Kasumi-1 (cell line): ENCODE measurements at regions not wholly inside any gene's neighbourhood (a gene's known extent, or its start where the extent isn't known, plus 50 kb on each side); places are given as distances from the start of the nearest gene placed in this dataset.
"Not testable (repeated sequence)": the region's sequence is repeated elsewhere in the genome, so short reads cannot be mapped to it uniquely, and the experiment has no call there.

ENCODE experiments used
- DNase-seq, 2 experiments: peaks; one replicate each; lab custom pipeline; 2025; lab: John Stamatoyannopoulos, UW

GRCh38 chr14:106599209-106599608 lies 1072.8 kb downstream of the TMEM121 start:
- DNase-seq, result no peak

DNA sequence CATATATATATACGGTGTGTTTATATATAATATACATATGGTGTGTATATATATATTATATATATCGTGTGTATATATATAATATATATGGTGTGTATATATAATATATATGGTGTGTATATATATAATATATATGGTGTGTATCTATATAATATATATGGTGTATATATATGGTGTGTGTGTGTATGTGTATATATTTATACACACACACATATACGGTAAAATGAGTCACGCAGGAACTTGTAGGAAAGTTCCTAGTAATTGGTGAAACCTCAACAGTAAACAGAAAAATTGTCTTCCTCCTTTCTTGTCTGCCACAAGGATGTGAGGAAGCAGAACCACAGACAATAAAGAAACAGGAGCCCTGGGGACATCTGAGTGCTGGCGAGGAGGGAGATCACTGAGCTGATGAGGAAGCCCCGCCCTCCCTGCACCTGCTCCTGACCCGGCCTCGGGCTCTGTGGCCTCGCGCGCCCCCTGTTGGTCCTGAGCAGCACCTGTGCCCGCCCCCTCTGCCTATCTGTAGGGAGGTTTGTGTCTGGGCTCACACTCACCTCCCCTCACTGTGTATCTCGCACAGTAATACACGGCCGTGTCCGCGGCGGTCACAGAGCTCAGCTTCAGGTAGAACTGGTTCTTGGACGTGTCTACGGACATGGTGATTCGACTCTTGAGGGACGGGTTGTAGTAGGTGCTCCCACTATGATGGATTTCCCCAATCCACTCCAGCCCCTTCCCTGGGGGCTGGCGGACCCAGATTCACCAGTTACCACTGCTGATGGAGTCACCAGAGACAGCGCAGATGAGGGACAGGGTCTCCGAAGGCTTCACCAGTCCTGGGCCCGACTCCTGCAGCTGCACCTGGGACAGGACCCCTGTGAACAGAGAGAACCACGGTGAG lies 1079.4 kb downstream of the TMEM121 start:
- DNase-seq, result peak; percentile 54 to 58

DNA sequence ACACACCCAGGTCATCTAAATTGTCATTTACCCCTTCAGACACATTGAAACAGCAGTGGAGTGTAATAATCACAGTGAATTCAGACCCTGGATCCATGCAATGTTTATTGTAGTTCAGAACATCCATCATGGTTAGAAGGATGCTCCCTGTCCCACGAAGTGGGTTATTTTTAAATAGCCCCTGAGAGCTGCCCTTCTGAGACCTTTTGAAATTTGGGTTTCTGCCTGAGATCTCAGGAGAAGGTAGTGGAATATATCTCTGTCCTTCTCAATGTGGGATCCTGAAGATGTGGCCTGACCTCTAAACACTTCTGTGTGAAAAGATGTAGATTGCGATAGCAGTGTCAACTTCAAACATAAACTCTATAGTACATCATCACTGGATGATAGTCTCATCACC lies 1080.6 kb downstream of the TMEM121 start:
- DNase-seq, result no peak

GRCh38 chr14:106610691-106611090 lies 1084.3 kb downstream of the TMEM121 start:
- no peak for DNase-seq

- no peak for DNase-seq
Observed at GRCh38 chr14:106613256-106613655, 1086.9 kb downstream of the TMEM121 start.

GRCh38 chr14:106618471-106618951 lies 1092.1 kb downstream of the TMEM121 start:
- not testable (repeated sequence) for DNase-seq

GRCh38 chr14:106619606-106620005 lies 1093.2 kb downstream of the TMEM121 start:
- DNase-seq, result no peak

- no peak for DNase-seq
Observed at GRCh38 chr14:106620368-106620767, 1094.0 kb downstream of the TMEM121 start.

DNA sequence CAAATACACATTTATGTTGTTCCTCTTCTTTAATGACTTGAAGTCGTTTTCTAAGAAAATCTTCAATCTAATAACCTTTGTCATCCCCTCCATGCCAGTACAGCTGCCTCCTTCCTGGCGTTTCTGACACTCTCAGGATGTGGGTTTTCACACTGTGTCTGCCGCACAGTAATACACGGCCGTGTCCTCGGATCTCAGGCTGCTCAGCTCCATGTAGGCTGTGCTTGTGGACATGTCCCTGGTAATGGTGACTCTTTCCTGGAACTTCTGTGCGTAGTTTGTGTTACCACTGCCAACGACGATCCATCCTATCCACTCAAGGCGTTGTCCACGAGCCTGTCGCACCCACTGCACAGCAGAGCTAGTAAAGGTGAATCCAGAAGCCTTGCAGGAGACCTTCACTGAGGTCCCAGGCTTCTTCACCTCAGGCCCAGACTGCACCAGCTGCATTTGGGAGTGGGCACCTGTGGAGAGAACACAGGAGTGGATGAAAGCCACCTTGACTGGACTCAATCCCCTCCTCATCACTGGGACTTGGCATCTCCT lies 1095.9 kb downstream of the TMEM121 start:
- no peak for DNase-seq

GRCh38 chr14:106625186-106625585 lies 1098.8 kb downstream of the TMEM121 start:
- peak; percentile 22 to 35 for DNase-seq

DNA sequence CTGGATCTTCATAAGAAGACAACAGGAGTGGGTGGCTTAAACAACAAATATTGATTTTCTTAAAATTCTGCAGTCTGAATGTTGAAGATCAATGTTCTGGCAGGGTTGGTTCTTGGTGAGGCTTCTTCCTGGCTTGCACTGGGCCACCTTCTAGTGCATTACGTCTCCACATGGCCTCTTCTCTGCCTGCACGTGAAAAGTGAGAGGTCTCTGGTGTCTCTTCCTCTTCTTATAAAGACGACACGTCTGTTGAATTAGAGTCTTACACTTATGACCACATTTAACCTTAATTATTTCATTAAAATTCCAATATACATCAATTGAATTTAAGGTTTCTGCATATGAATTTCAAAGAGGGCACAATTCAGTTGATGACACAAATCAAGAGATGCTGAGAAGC lies 1100.1 kb downstream of the TMEM121 start:
- DNase-seq, result not testable (repeated sequence)

GRCh38 chr14:106626942-106627588 lies 1100.7 kb downstream of the TMEM121 start:
- DNase-seq, result peak; percentile 57 to 60

- no peak for DNase-seq
Observed at GRCh38 chr14:106631879-106632278, 1105.5 kb downstream of the TMEM121 start.

DNA sequence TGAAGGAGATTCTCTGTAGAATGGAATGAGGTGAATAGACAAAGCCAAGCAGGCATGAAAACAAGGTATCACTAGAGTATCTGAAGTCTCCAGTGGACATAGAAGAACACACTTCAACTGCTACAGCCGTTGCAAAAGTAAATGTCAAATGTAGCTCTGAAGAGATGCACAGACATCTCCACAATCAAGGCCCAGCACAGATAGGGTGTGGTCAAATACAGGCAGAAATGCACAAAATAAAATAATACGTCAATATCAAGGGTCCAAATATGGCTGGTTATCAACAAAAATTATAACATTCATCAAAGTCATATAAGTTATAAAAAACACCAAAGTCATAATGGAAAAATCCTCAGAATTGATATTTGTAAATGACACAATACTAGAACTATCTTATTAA lies 1107.3 kb downstream of the TMEM121 start:
- no peak for DNase-seq

DNA sequence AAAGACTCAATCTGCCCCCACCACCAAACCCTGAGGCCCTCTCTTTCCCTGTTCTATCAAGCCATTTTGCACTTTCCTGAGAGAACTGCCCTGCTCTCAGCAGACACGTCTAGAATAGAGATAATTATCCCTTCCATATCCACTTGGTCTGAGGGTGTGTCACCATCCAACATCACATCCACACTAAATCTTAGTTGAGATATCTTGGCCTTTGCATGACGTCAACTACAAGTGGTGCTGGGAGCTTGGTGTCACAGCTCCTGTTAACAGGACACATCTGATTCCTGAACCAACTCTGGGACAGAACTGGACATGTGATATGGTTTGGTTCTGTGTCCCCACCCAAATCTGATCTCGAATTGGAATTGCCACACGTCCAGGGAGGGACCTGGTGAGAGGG lies 1109.2 kb downstream of the TMEM121 start:
- no peak for DNase-seq

GRCh38 chr14:106638786-106639452 lies 1112.5 kb downstream of the TMEM121 start:
- DNase-seq, result peak; percentile 7 to 21

- no peak for DNase-seq
Observed at GRCh38 chr14:106642090-106642489, 1115.7 kb downstream of the TMEM121 start.

DNA sequence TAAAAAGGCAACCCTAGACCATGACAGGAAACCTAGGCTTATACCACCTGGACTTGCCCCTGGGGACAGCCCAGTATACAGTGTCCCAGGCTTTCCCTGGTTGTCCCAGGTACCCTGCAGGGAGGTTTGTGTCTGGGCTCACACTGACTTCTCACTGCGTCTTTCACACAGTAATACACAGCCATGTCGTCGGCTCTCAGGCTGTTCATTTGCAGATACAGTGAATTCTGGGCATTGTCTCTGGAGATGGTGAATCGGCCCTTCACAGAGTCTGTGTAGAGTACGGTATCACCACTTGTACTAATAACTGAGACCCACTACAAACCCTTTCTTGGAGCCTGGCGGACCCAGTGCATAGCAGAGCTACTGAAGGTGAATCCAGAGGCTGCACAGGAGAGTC lies 1116.6 kb downstream of the TMEM121 start:
- not testable (repeated sequence) for DNase-seq

DNA sequence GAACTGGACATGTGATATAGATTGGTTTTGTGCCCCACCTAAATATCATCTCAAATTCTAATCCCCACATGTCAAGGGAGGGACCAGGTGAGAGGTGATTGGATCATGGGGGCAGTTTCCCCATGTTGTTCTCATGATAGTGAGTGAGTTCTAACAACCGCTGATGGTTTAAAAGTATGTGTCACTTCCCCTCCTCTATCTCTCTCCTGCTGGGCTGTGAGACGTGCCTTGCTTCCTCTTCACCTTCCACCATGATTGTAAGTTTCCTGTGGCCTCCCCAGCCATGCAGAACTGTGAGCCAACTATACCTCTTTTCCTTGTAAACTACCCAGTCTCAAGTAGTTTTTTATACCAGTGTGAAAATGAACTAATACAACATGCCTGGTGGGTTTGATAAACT lies 1122.5 kb downstream of the TMEM121 start:
- DNase-seq, result not testable (repeated sequence)

GRCh38 chr14:106651016-106651415 lies 1124.6 kb downstream of the TMEM121 start:
- no peak for DNase-seq

- DNase-seq, result no peak
Observed at GRCh38 chr14:106652494-106652893, 1126.1 kb downstream of the TMEM121 start.

DNA sequence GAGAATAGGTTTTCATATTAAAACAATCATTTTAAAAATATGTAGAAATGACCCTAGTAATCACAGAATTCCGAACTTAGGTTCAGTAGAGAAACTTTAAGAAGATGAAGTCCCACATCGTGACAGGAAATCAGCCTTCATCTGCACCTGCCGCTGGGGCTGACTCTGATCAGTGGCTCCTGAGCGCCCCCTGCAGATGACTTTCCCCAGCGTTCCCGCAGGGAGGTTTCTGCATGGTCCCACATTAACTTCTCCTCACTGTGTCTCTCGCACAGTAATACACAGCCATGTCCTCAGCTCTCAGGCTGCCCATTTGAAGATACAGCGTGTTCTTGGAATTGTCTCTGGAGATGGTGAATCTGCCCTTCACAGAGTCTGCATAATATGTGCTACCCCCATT lies 1131.1 kb downstream of the TMEM121 start:
- DNase-seq, result no peak
